ENCODE measurements at regions not wholly inside any gene's neighbourhood (a gene's known extent, or its start where the extent isn't known, plus 50 kb on each side); places are given as distances from the start of the nearest gene placed in this dataset.

DNA sequence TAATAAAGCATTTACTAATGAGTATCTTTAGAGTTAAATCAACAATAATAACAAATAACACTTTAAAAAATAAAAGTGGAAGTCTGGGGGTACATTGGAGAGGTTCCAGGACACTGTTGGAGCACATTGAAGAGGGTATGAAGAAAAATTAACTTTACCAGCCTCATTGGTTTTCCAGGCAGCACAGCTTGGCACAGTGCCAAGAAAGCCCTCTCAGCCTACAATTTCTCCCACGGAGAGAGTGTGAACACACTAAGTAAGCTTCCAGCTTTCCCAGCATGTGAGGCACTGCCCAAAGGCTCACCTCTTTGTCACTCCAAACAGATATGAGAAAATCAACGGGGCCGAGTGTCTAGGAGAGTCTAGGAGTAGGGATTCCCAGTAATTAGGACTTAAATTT lies 1912.8 kb upstream of the NUDT12 start:
- no peaks in the 10 kb centered on the region for H3K9me3 ChIP-seq (ENCODE audit: control insufficient read depth, low read depth, low read length)
- H2AFZ ChIP-seq (ENCODE audit: low read length) = no peak overlapping the region
- Mint-ChIP-seq H3K27ac (no peak overlapping the region), H3K9me3 (peaks cover 4 to 8% of the 10 kb centered on the region in 2 experiments; a peak in 4 of 5 replicates), H3K4me3 (no peak overlapping the region), H3K4me1 (peaks cover 7 to 13% of the 10 kb centered on the region in 2 experiments; a peak in 2 of 4 replicates), H3K27me3 (ENCODE audit: low read depth) (no peaks in the 10 kb centered on the region), H3K36me3 (ENCODE audit: insufficient read depth in 1 of 3, low read depth in 3 of 3) (peaks cover 0 to 14% (median 0%) of the 10 kb centered on the region in 3 experiments; a peak in 3 of 7 replicates)
- H3K18ac ChIP-seq (ENCODE audit: insufficient read length, low read depth, low read length) = no peak overlapping the region
- no peak overlapping the region for H3K27ac ChIP-seq (ENCODE audit: insufficient read length, low read depth, low read length)
- no peak overlapping the region for H3K14ac ChIP-seq (ENCODE audit: insufficient read depth, low read length)
- no peak for DNase-seq
- no peaks in the 10 kb centered on the region for H3K4me1 ChIP-seq (ENCODE audit: insufficient read depth, low read length)
- no peak overlapping the region for H2BK12ac ChIP-seq (ENCODE audit: insufficient read length, low read depth, low read length)
- no peak overlapping the region for H2BK15ac ChIP-seq (ENCODE audit: low read depth, low read length)
- H4K8ac ChIP-seq (replicated peaks; ENCODE audit: insufficient read length, low read depth, low read length) = no peak overlapping the region
- no peak overlapping the region for H3K23ac ChIP-seq (ENCODE audit: insufficient read length, low read depth, low read length)
- no peak overlapping the region for H2AK5ac ChIP-seq (ENCODE audit: insufficient read length, low read length)
- no peaks in the 10 kb centered on the region for H4K20me1 ChIP-seq (ENCODE audit: control insufficient read depth, insufficient read depth, insufficient read length)
- H3K4ac ChIP-seq (ENCODE audit: low read depth, low read length) = no peak overlapping the region
- TF ChIP-seq, protein P1, sequence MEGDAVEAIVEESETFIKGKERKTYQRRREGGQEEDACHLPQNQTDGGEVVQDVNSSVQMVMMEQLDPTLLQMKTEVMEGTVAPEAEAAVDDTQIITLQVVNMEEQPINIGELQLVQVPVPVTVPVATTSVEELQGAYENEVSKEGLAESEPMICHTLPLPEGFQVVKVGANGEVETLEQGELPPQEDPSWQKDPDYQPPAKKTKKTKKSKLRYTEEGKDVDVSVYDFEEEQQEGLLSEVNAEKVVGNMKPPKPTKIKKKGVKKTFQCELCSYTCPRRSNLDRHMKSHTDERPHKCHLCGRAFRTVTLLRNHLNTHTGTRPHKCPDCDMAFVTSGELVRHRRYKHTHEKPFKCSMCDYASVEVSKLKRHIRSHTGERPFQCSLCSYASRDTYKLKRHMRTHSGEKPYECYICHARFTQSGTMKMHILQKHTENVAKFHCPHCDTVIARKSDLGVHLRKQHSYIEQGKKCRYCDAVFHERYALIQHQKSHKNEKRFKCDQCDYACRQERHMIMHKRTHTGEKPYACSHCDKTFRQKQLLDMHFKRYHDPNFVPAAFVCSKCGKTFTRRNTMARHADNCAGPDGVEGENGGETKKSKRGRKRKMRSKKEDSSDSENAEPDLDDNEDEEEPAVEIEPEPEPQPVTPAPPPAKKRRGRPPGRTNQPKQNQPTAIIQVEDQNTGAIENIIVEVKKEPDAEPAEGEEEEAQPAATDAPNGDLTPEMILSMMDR (conservative IDR thresholded peaks at IDR 0.05) = no peak
- no peak overlapping the region for H4K91ac ChIP-seq (ENCODE audit: insufficient read length, low read depth, low read length)
- H3T11ph ChIP-seq (ENCODE audit: low read length) = no peak overlapping the region
- H4K5ac ChIP-seq (ENCODE audit: insufficient read length, low read depth, low read length) = no peak overlapping the region
- no peak overlapping the region for H3K9ac ChIP-seq (ENCODE audit: extremely low read depth, insufficient read length, low read length)
- H3K4me2 ChIP-seq (ENCODE audit: insufficient read depth, insufficient read length, low read length) = no peak overlapping the region
- no peaks in the 10 kb centered on the region for H3K79me2 ChIP-seq (ENCODE audit: insufficient read depth, low read length)
- no peaks in the 10 kb centered on the region for H3K27me3 ChIP-seq (ENCODE audit: insufficient read depth, low read length)
- no peak overlapping the region for H2BK20ac ChIP-seq (ENCODE audit: low read depth, low read length, poor library complexity, severe bottlenecking)
- H3K23me2 ChIP-seq (ENCODE audit: insufficient read length, low read depth, low read length, poor library complexity, severe bottlenecking) = no peaks in the 10 kb centered on the region
- H2BK120ac ChIP-seq (ENCODE audit: low read depth, low read length, poor library complexity, severe bottlenecking) = no peak overlapping the region
- no CpG with 5 or more reads among the region's 3 CpGs for WGBS (ENCODE audit: extremely low coverage, insufficient read length, low lambda C conversion rate)
- no peak overlapping the region for H2BK5ac ChIP-seq (ENCODE audit: insufficient read length, low read length)
- no peaks in the 10 kb centered on the region for H3K79me1 ChIP-seq (ENCODE audit: insufficient read depth, low read depth, low read length, poor library complexity, severe bottlenecking)
- no peak overlapping the region for H3K56ac ChIP-seq (ENCODE audit: insufficient read length, low read depth, low read length)
